ENCODE measurements at regions not wholly inside any gene's neighbourhood (a gene's known extent, or its start where the extent isn't known, plus 50 kb on each side); places are given as distances from the start of the nearest gene placed in this dataset.

DNA sequence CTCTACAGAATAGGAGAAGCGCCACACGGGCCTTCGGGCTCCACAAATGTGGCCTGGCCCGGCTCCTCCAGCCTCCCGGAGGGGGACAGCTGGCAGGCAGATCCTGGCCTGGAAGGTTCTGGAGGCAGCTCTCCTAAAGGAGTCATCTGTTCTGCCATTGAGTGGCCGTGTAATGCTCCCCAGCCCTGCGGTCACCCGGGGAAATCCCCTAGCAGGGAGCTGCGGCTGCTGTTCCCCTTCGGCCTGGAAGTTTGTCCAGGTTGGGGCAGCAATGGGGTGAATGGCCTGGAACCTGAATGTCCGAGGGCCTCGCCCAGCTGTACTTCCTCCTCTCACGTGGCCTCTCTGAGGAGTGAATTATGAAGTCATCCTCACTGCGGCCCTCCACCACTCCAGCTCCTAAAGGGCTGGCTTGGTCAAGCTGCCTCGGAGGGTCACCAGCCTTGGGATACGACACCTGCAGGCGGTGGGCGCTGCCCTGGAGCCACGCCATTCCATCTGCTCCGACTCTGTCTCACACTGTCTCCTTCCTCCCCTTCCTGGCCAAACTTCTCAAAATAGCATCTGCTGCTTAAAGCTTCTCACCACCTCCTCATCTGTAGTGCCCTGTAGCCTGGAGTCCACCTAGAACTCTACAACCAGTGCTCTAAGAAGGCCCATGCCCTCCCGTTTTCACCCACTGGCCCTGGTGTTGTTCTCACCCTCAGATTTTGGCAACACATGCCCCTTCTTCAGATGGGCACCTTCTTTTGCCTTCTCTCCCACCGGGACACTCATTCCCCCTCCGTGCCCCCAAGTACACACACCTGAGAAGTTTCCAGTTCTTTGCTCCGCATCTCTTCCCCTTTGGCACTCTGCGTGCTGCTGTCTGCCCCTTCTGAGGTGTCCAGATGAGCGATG, 54.4 kb upstream of the TMPRSS2 start:
- TF ChIP-seq GATA2 (IDR thresholded peaks at IDR 0.05; ENCODE audit: low read depth, low read length) (no peak), GATA3 (IDR thresholded peaks at IDR 0.05; ENCODE audit: low read depth, low read length) (no peak)

- TF ChIP-seq GATA2 (IDR thresholded peaks at IDR 0.05; ENCODE audit: low read depth, low read length) (no peak), GATA3 (IDR thresholded peaks at IDR 0.05; ENCODE audit: low read depth, low read length) (no peak)
Measured at GRCh38 chr21:41561701-41562100, 53.7 kb upstream of the TMPRSS2 start.

- TF ChIP-seq GATA2 (IDR thresholded peaks at IDR 0.05; ENCODE audit: low read depth, low read length) = no peak
- no peak for TF ChIP-seq GATA3 (IDR thresholded peaks at IDR 0.05; ENCODE audit: low read depth, low read length)
Measured at GRCh38 chr21:41560661-41561158, 52.8 kb upstream of the TMPRSS2 start.

- TF ChIP-seq GATA3 (IDR thresholded peaks at IDR 0.05; ENCODE audit: low read depth, low read length) = no peak
- TF ChIP-seq GATA2 (IDR thresholded peaks at IDR 0.05; ENCODE audit: low read depth, low read length) = no peak
Measured at GRCh38 chr21:41559658-41560631, 52.0 kb upstream of the TMPRSS2 start.

DNA sequence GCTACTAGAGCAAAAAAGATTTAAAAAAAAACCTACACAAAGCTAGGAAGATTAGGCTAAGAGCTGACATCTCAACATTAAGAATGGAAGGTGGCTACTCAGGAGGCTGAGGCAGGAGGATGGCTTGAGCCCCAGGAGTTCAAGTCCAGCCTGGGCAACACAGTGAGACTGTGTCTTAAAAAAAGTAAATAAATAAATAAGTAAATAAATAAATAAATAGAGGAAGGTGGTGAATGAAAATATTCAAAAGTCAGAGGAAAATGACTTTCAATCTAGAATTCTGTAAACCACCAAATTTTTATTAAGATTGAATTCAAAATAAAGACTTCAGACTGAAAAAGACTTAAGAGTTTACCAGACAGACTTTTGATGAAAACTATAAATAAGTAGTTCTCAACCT, 50.9 kb upstream of the TMPRSS2 start:
- TF ChIP-seq GATA2 (IDR thresholded peaks at IDR 0.05; ENCODE audit: low read depth, low read length) = no peak
- no peak for TF ChIP-seq GATA3 (IDR thresholded peaks at IDR 0.05; ENCODE audit: low read depth, low read length)

GRCh38 chr21:41557884-41558283, 49.9 kb upstream of the TMPRSS2 start:
- no peak for TF ChIP-seq GATA2 (IDR thresholded peaks at IDR 0.05; ENCODE audit: low read depth, low read length)
- no peak for TF ChIP-seq GATA3 (IDR thresholded peaks at IDR 0.05; ENCODE audit: low read depth, low read length)
